ENCODE measurements at regions not wholly inside any gene's neighbourhood (a gene's known extent, or its start where the extent isn't known, plus 50 kb on each side); places are given as distances from the start of the nearest gene placed in this dataset.

GRCh38 chr4:12446657-12447185 is 1018.0 kb upstream of the HS3ST1 start:
- Histone ChIP-seq H4K20me1 (replicated peaks in 1 of 2; ENCODE audit: control insufficient read depth in 1 of 2, insufficient read depth in 2 of 2, low read length in 2 of 2) (no peaks in the 10 kb centered on the region), H3K4ac (replicated peaks; ENCODE audit: insufficient read length, low read depth, low read length) (no peak overlapping the region), H2BK5ac (ENCODE audit: low read depth, low read length) (no peak overlapping the region), H3K27me3 (replicated peaks in 1 of 4; ENCODE audit: control insufficient read depth in 3 of 4, extremely low read depth in 1 of 4, insufficient read depth in 3 of 4, low read length in 3 of 4) (no peaks in the 10 kb centered on the region), H3K56ac (replicated peaks; ENCODE audit: insufficient read length, low read depth, low read length) (no peak overlapping the region), H3K79me2 (ENCODE audit: control insufficient read depth in 1 of 2, insufficient read depth in 2 of 2, low read length in 2 of 2) (no peaks in the 10 kb centered on the region), H3K14ac (ENCODE audit: insufficient read length) (no peak overlapping the region), H3K23ac (ENCODE audit: insufficient read length) (no peak overlapping the region), H2BK20ac (ENCODE audit: low read length) (no peak overlapping the region), H3K4me1 (replicated peaks in 1 of 4; ENCODE audit: control insufficient read depth in 3 of 4, insufficient read depth in 4 of 4, low read length in 3 of 4) (no peaks in the 10 kb centered on the region), H3K9ac (replicated peaks in 1 of 4; ENCODE audit: extremely low read depth in 1 of 4, low read depth in 3 of 4, low read length in 3 of 4) (no peak overlapping the region), H3K18ac (ENCODE audit: extremely low read depth, low read length) (no peak overlapping the region), H2AFZ (ENCODE audit: low read length) (no peak overlapping the region), H3K9me3 (ENCODE audit: insufficient read depth in 2 of 2, low read depth in 1 of 2, low read length in 1 of 2) (peaks cover 4 to 6% of the 10 kb centered on the region in 2 experiments; a peak in 3 of 4 replicates), H3K4me3 (ENCODE audit: extremely low read depth in 1 of 4, insufficient read depth in 2 of 4, low read depth in 3 of 4, low read length in 4 of 4) (no peak overlapping the region), H2BK15ac (ENCODE audit: low read length) (no peak overlapping the region), H3K36me3 (ENCODE audit: control insufficient read depth in 2 of 4, insufficient read depth in 4 of 4, low read length in 3 of 4) (no peaks in the 10 kb centered on the region), H3K23me2 (ENCODE audit: low read depth, low read length) (no peaks in the 10 kb centered on the region), H4K5ac (ENCODE audit: insufficient read length, low read depth, low read length) (no peak overlapping the region), H4K91ac (replicated peaks; ENCODE audit: insufficient read length, low read length) (no peak overlapping the region), H3K27ac (ENCODE audit: low read depth, low read length) (no peak overlapping the region), H4K8ac (ENCODE audit: extremely low read depth, insufficient read depth, low read length) (no peak overlapping the region), H2BK12ac (ENCODE audit: low read depth, low read length) (no peak overlapping the region), H2AK5ac (ENCODE audit: low read depth, low read length) (no peak overlapping the region), H3K4me2 (ENCODE audit: insufficient read depth in 1 of 2, low read depth in 2 of 2, low read length in 2 of 2) (no peak overlapping the region), H2BK120ac (replicated peaks; ENCODE audit: low read depth, low read length) (no peak overlapping the region), H3K79me1 (ENCODE audit: low read depth, low read length) (no peaks in the 10 kb centered on the region)
- TF ChIP-seq SIN3A (conservative IDR thresholded peaks at IDR 0.05 in 1 of 2, IDR thresholded peaks at IDR 0.05 in 1 of 2; ENCODE audit: low read depth in 1 of 2, low read length in 2 of 2) (no peak), SUZ12 (IDR thresholded peaks at IDR 0.05; ENCODE audit: low read length) (no peak), TAF1 (IDR thresholded peaks at IDR 0.05; ENCODE audit: low read depth, low read length) (no peak)
- no peak for DNase-seq (ENCODE audit: low read depth in 1 of 2, low spot score in 2 of 2)
- ChIA-PET CTCF (ENCODE audit: partially characterized antibody) (interaction anchor here (1.4 kb wide), 1 partner anchor 11 kb away, joined by 3 read pairs; no protein-coding TSS in a partner anchor), POLR2A (ENCODE audit: partially characterized antibody) (no interaction called here)
- 93% methylated on average over 2 of the region's 2 CpGs; no CpG with 5 or more reads in 1 of the 2 experiments for WGBS, 2 experiments (ENCODE audit: extremely low coverage in 1 of 2, insufficient coverage in 1 of 2, insufficient read length in 1 of 2, insufficient replicate concordance in 2 of 2, low coverage in 1 of 2, low lambda C conversion rate in 2 of 2, missing lambda C conversion rate in 1 of 2)
- FAIRE-seq, result no peak
